ENCODE measurements at regions not wholly inside any gene's neighbourhood (a gene's known extent, or its start where the extent isn't known, plus 50 kb on each side); places are given as distances from the start of the nearest gene placed in this dataset.

GRCh38 chr18:7288544-7288943 lies 57.7 kb downstream of the LRRC30 start:
- ATAC-seq (no peak), DNase-seq (ENCODE audit: low spot score) (no peak)
- peaks cover 20% of the 10 kb centered on the region for H3K9me3 Mint-ChIP-seq
- ChIA-PET CTCF (interaction anchor here (1.0 to 1.7 kb wide), 2 partner anchors 17 to 278 kb away, joined by 3 read pairs; no protein-coding TSS in a partner anchor), POLR2A (no interaction called here)
- peaks cover 8% of the 10 kb centered on the region; the same call in 1 of the 2 replicates for H3K36me3 Mint-ChIP-seq
- TF ChIP-seq CREM (CRISPR knock-in tag; IDR thresholded peaks at IDR 0.05), result no peak
- no peak for TF ChIP-seq ZNF232 (CRISPR knock-in tag; IDR thresholded peaks at IDR 0.05)
- TF ChIP-seq NFATC4 (CRISPR knock-in tag; IDR thresholded peaks at IDR 0.05), result no peak
- no peak for TF ChIP-seq ZNF138 (CRISPR knock-in tag; conservative IDR thresholded peaks at IDR 0.05)
- no peak for TF ChIP-seq SOX15 (CRISPR knock-in tag; IDR thresholded peaks at IDR 0.05)
- no peak for TF ChIP-seq FOXP1 (CRISPR knock-in tag; IDR thresholded peaks at IDR 0.05; ENCODE audit: borderline replicate concordance)
- TF ChIP-seq ZNF121 (CRISPR knock-in tag; IDR thresholded peaks at IDR 0.05), result no peak
- TF ChIP-seq ZNF317 (CRISPR knock-in tag; IDR thresholded peaks at IDR 0.05; ENCODE audit: borderline replicate concordance, low read depth), result no peak
- TF ChIP-seq PREB (CRISPR knock-in tag; IDR thresholded peaks at IDR 0.05; ENCODE audit: borderline replicate concordance), result no peak
- no peak for TF ChIP-seq USF1 (CRISPR knock-in tag; IDR thresholded peaks at IDR 0.05)
- TF ChIP-seq NR3C1 (CRISPR knock-in tag; conservative IDR thresholded peaks at IDR 0.05; ENCODE audit: low read depth), result no peak
- no peak for TF ChIP-seq FOXP4 (CRISPR knock-in tag; IDR thresholded peaks at IDR 0.05)
- TF ChIP-seq TCF7 (CRISPR knock-in tag; IDR thresholded peaks at IDR 0.05; ENCODE audit: low read depth), result no peak
- no peak for TF ChIP-seq RORB (CRISPR knock-in tag; IDR thresholded peaks at IDR 0.05)
- TF ChIP-seq E2F1 (CRISPR knock-in tag; IDR thresholded peaks at IDR 0.05), result no peak
- no peak for TF ChIP-seq ATF6 (CRISPR knock-in tag; IDR thresholded peaks at IDR 0.05)
- TF ChIP-seq SP1 (CRISPR knock-in tag; conservative IDR thresholded peaks at IDR 0.05), result no peak
- TF ChIP-seq ZNF281 (CRISPR knock-in tag; IDR thresholded peaks at IDR 0.05), result no peak
- no peak overlapping the region for H3K4me3 Mint-ChIP-seq
- H3K27ac Mint-ChIP-seq, result no peak overlapping the region
- H3K4me1 Mint-ChIP-seq, result peaks cover 6% of the 10 kb centered on the region
- H3K27me3 Mint-ChIP-seq (ENCODE audit: low read depth), result no peaks in the 10 kb centered on the region
